ENCODE measurements at regions not wholly inside any gene's neighbourhood (a gene's known extent, or its start where the extent isn't known, plus 50 kb on each side); places are given as distances from the start of the nearest gene placed in this dataset.

GRCh38 chr5:109597893-109598292 is 91.8 kb upstream of the MAN2A1 start:
- TF ChIP-seq, protein P1, sequence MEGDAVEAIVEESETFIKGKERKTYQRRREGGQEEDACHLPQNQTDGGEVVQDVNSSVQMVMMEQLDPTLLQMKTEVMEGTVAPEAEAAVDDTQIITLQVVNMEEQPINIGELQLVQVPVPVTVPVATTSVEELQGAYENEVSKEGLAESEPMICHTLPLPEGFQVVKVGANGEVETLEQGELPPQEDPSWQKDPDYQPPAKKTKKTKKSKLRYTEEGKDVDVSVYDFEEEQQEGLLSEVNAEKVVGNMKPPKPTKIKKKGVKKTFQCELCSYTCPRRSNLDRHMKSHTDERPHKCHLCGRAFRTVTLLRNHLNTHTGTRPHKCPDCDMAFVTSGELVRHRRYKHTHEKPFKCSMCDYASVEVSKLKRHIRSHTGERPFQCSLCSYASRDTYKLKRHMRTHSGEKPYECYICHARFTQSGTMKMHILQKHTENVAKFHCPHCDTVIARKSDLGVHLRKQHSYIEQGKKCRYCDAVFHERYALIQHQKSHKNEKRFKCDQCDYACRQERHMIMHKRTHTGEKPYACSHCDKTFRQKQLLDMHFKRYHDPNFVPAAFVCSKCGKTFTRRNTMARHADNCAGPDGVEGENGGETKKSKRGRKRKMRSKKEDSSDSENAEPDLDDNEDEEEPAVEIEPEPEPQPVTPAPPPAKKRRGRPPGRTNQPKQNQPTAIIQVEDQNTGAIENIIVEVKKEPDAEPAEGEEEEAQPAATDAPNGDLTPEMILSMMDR (IDR thresholded peaks at IDR 0.05; ENCODE audit: low read depth, low read length, missing control alignments): no peak
- no peak overlapping the region for H3K4me3 ChIP-seq (ENCODE audit: low read depth, low read length)
- no peak for DNase-seq (ENCODE audit: low read depth)

- no peak overlapping the region for H3K4me3 ChIP-seq (ENCODE audit: low read depth, low read length)
- TF ChIP-seq, protein P1 (IDR thresholded peaks at IDR 0.05; ENCODE audit: low read depth, low read length, missing control alignments): no peak
- DNase-seq (ENCODE audit: low read depth): no peak
Measured at GRCh38 chr5:109594217-109594616, 95.5 kb upstream of the MAN2A1 start.

DNA sequence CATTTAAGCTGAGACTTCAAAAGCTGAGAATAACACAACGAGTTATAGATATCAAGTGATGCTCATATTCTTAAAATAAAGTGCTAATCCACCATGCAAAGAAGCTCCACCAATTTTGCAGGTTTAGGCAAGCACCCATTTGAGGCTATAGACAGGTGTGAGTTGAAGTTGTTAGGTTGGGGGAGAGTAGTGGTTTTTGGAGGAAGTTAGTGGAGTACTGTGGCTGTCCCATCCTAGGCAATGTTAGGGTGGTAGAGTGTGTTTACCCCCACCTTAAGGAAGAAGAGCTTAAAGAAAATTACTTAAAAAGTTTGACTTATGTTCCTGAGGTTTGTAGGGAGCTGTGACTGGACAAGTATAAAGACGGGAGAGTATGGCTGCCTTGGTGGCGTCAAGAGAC is 98.9 kb upstream of the MAN2A1 start:
- DNase-seq (ENCODE audit: low read depth): no peak
- TF ChIP-seq, protein P1 (IDR thresholded peaks at IDR 0.05; ENCODE audit: low read depth, low read length, missing control alignments): no peak
- no peak overlapping the region for H3K4me3 ChIP-seq (ENCODE audit: low read depth, low read length)

- no peak for DNase-seq (ENCODE audit: low read depth)
- no peak overlapping the region for H3K4me3 ChIP-seq (ENCODE audit: low read depth, low read length)
- TF ChIP-seq, protein P1 (IDR thresholded peaks at IDR 0.05; ENCODE audit: low read depth, low read length, missing control alignments): no peak
Measured at GRCh38 chr5:109589986-109590385, 99.7 kb upstream of the MAN2A1 start.

DNA sequence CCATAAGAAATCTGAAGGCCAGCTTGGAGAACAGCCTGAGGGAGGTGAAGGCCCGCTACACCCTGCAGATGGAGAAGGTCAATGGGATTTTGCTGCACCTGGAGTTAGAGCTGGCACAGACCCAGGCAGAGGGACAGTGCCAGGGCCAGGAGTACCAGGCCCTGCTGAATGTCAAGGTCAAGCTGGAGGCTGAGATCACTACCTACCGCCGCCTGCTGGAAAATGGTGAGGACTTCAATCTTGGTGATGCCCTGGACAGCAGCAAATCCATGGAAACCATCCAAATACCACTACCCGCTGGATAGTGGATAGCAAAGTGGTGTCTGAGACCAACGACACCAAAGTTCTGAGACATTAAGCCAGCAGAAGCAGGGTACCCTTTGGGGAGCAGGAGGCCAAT is 100.5 kb upstream of the MAN2A1 start:
- H3K4me3 ChIP-seq (ENCODE audit: low read depth, low read length): no peak overlapping the region
- TF ChIP-seq, protein P1 (IDR thresholded peaks at IDR 0.05; ENCODE audit: low read depth, low read length, missing control alignments): no peak
- DNase-seq (ENCODE audit: low read depth): no peak

GRCh38 chr5:109588281-109589035 is 101.3 kb upstream of the MAN2A1 start:
- DNase-seq (ENCODE audit: low read depth): no peak
- TF ChIP-seq, protein P1 (IDR thresholded peaks at IDR 0.05; ENCODE audit: low read depth, low read length, missing control alignments): no peak
- no peak overlapping the region for H3K4me3 ChIP-seq (ENCODE audit: low read depth, low read length)

Data from GM12864 (cell line).